ENCODE measurements at regions not wholly inside any gene's neighbourhood (a gene's known extent, or its start where the extent isn't known, plus 50 kb on each side); places are given as distances from the start of the nearest gene placed in this dataset.
"Not testable (repeated sequence)": the region's sequence is repeated elsewhere in the genome, so short reads cannot be mapped to it uniquely, and the experiment has no call there.

DNA sequence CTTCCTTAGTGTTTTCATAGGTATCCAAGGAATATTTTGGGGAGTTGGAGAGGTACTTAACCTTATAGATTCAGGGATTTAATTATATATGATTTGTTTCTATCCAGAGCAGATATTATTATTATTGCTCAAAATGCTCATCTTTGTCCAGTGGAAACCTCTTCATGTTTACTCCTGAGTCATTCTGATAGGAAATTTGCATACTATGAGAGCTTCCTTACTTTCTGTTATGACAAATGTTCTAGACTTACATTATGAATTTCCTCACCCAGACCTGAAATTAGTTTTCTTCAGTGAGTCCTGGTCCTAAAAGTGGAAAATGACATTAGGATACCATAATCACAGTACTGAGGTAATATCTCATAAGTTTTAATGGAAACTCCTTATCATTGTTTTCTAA is 57.5 kb upstream of the PLPPR5 start:
- DNase-seq, result no peak

DNA sequence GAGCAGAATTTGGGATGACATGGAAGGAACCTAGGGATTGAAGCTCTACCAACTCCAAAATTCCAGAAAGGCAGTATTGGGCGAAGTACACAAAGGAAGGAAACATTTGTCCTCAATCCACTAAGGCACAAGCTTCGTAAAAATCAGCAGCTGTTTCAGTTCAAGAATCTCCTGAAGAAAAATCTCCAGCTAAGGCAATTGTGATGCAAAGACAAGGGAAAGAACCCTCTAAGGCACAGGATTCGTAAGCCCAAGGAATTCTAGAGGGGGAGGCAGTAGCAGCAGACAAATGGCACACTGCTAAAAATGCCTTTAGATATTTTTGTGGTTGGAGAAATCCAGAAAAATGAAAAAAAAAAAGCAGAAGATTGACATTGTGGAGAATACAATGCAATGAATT is 64.5 kb upstream of the PLPPR5 start:
- no peak for DNase-seq

DNA sequence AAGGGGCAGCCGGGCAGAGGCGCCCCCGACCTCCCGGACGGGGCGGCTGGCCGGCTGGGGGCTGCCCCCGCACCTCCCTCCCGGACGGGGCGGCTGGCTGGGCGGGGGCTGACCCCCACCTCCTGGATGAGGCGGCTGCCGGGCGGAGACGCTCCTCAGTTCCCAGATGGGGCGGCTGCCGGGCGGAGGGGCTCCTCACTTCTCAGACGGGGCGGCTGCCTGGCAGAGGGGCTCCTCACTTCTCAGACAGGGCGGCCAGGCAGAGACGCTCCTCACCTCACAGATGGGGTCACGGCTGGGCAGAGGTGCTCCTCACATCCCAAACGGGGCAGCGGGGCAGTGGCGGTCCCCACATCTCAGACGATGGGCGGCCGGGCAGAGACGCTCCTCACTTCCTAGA is 73.9 kb upstream of the PLPPR5 start:
- not testable (repeated sequence) for DNase-seq

DNA sequence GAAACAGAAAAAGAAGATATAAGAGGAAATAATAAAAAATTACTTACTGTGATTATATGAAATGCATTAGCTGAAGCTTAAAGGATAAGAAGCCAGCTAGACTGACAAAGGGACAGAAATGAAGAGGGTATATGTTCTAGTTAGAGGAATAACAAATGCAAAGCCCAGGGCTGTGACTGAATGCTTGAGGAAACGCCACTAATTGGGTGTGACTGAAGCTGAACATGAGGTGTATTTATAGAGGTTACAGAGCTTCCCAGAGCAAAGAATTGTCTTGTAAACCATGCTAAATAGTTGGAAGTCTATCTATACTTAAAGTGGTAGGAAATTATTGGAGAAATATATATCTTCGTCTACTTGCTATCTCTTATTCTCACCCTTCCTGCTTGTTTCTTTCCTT is 77.7 kb upstream of the PLPPR5 start:
- no peak for DNase-seq

DNA sequence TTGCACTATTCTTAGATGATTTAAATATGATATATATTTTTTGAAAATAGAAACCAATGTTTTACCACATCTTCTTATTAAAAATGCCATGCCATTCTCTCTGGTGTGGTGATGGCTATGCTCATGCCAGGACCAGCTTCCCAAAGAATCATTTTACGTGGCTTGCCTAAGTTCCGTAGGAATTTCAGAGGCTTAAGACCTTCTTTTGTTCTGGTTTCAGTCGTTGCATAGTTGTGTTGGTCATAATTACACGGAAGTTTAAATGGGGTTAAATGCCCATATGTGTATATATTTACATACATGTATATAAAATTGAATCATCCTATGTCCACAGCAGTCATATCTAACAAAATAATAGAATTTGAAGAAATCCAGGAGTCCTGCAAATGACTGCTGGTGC is 78.7 kb upstream of the PLPPR5 start:
- DNase-seq, result no peak

DNA sequence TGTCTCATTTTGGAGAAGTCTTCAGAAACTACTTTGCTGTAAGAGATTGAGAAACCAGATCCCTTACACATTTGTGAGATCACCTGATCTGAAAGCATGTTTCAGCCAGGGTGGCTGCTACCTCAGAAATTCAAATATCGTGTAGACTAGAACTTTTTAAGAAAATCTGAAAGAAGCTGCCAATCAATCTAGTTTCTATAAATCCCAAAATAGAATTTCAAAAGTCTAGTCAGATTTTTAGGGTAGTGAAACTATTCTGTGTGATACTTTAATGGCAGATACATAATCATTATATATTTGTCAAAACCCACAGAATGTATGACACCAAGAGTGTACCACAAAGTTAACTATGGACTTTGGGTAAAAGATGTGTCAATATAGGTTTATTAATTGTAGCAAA is 79.9 kb upstream of the PLPPR5 start:
- DNase-seq, result no peak

DNA sequence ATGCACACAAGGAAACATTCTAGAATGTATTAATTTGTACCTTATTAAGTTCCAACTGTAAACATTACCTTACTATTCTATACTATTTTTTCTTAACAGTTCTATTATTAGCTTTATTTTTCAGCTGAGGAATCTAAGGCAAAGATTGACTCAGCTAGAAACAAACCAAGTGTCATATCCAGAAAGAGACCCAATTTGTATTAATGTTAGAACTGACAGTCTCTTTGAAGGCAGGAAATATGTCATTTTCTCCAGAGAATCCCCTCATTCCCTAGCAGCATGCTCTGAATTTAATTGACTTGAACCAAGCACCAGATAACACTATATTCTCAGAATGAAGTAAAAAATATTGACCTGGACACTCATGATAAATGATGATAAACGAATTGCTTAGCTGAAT is 81.4 kb upstream of the PLPPR5 start:
- DNase-seq, result no peak

DNA sequence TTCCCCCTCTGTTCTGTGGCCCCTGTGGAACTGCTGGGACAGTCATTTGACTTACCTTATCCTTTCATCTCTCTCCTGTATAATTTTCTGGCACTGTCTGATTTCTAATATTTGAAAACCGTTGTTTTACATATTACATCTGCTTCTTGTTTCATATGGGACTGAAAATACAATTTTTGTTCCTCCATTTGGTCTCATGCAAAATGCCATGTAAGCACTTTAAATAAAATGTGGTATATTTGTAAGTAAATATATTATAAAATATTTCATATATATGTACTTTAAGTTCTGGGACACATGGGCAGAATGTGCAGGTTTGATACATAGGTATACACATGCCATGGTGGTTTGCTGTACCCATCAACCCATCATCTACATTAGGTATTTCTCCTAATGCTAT is 93.9 kb upstream of the PLPPR5 start:
- DNase-seq, result no peak

DNA sequence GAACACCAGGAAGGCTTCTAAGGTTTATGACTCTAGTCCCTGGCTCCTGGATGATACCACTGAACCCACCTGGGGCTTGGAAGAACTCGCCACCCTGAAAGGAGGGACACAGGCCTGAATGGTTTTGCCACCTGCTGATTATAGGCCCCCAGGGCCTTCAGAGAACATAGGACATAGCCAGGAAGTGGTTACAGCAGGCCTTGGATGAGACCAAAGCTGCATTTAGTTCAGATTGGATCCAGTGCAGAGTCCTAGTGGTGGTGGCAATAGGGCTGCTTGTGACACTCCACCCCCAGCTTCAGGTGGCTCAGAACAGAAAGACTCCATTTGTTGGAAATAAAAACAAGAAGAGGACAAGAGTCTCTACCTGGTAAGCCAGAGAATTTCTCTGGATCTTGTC is 101.6 kb upstream of the PLPPR5 start:
- DNase-seq, result no peak

DNA sequence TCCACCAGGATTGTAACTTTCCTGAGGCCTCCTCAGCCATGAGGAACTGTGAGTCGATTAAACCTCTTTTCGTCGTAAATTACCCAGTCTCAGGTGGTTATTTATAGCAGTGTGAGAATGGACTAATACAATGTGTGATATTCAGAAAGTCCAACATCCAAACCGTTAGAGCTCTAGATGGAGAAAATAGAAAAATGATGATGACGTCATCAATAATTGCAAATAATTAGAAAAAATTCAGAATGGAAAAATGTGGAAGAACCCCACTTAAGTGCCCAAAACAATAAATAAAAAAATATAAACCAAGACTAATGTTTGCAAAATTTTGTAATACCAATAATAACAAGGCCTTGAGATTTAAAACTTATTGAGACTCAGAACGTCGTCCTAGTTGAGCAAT is 103.0 kb upstream of the PLPPR5 start:
- no peak for DNase-seq

DNA sequence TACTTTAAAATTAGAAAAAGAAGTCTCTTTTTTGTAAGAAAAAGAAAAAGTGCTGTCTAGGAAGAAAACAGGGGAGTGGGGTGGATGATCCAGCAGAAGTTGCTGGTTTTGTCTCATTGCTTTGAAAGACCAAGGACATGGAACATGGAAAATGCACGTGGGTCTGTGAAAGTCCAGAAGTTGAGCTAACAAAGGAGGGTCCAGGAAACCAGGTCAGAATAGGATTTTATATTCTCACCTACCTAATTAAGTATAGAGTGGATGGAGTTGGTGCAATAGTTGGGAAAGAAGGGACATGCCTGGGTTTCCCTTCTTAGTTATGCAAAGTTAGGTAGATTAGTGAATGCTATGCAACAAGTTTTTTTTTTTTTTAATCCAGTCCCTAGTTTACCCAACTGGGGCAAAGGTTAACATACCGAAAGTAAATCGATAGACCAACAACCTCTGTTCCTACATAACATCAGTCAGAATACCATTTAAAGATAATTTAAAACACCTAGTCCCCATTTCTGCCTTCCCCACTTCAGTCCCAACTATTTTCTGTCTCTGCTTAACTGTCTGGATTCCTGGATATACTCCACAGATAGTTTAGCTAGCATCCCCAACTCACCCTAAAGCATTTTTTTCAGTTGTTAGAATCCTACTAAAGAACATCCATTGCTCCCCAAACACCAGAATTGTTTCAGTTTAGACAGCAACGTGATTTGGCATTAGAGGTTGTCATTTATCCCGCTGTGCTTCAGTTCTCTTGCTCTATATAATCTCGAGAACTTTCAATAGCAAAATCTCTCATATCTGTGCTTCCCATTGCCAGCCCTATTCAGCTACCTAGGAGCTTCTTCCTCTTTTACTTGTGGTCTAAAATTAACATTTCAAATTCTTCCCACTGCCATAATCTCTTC is 105.7 kb upstream of the PLPPR5 start:
- no peak for DNase-seq

DNA sequence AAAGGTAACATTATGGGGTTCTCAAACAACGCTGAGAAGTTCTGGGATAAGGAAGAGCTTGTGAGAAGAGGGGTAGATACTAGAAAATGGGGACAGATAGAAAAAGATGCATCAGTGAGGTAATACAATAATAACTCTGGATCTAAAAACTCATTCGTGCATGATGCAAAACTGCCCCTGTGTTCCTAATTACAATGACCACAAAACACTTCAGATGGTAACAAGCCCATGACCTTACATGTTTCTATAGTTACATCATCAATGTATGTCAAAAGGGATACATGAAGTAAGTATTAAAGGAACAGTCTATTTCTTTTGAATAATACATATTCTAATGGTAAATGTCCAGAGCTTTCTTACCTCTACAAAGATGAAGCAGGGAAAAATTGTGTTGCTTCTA is 110.6 kb upstream of the PLPPR5 start:
- no peak for DNase-seq

DNA sequence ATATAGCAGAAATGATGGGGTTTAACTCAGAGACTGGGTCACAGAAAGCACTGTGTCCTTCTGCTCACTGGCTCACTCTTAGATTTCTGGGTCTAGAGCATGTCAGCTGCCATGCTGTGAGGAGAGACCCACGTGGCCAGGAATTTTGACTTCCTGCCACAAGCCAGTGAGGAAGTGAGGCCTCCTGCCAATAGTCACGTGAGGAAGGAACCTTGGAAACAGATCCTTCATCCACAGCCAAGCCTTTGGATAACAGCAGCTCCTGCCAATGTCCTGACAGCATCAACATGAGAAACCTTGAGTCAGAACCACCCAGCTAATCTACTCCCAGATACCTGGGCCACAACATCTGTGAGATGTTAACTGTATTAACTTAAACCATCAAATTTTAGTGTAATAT is 114.5 kb upstream of the PLPPR5 start:
- no peak for DNase-seq

DNA sequence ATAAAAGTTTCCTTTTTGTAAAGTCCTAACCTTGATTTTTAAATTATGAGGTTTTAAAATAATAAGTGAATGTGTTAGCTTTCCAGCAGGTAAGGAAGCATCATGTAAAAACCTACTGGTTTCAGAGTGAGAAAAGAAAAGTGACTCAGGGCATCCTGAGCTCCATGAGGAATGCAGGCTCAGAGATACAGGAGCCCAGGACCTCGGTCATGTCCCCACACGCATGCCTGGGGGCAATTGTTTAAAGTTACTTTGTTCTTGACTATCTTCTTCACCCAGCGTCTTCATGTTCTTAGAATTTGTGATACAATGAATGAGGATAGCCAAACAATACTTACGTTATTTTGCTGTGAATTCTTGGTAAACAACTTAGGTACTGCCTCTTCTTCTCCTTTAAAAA is 117.4 kb upstream of the PLPPR5 start:
- DNase-seq, result no peak

DNA sequence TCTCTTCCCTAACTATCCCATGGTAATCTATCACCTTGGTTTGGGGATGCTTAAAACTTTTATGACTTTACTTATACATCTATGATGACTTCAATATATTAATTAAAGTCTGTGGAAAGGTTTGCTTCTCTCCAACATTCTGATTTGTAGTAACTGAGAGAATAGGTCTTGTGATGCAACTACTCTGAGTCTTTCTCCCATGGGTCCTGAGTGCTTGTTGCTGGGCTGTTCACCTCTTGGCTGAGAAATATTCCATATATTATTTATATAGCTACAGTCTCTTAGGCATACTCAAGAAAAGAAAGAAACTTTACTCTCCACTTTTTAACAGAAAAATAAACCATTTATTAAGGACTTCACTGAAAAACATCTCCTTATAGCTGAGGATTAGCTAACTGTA is 119.3 kb upstream of the PLPPR5 start:
- no peak for DNase-seq

DNA sequence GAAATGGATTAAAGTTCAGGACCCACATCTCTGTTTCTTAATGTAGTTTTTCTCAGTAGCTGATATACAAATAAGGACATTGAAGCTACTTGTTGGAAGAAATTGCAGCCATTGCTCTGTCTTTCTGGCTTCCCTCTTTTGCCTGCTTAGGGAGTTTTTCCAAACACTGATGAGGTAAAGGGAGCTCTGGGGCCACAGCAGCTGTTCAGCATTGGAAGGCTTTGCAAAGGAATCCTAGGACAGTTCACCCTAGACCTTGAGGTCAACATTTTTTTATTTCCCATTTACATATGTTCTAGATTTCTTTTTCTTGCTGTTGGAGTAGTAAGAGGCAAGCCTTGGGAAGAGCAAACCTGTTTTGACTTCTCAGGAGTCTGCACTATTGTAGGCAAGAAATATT is 126.9 kb upstream of the PLPPR5 start:
- no peak for DNase-seq

DNA sequence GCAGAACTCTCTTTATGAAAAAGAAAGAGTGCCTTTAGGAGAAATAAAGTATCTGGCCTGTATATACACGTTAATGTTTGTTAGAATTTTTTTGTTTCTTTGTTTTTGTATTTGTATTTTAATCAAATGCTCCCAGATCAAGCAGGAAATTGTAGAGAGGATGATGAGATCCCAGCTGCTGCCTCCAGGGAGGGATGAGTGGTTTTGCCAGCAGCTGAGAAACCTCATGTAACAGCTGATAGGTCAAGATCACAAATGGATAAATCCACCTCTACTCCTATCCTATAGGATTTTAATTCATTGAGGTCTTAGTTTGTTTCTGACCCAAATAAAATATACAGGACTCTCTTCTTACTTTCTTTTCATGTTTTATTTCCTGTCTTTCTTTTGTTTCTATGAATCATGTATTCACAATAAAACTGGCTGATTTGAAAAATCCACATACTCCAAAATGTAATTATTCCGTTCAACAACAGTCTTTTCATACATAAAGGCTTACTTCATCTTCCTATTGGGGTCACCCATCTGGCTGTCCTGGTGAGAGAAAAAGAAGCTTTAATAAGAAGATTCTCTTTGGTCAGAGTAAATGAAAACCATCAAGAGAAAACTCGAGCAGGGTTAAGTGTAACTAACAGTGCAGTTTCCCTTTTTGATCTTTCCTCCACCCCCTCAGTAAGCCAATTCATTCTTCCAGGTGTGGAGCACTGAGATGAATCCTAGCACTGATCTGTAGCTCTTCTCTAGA is 129.3 kb upstream of the PLPPR5 start:
- no peak for DNase-seq

DNA sequence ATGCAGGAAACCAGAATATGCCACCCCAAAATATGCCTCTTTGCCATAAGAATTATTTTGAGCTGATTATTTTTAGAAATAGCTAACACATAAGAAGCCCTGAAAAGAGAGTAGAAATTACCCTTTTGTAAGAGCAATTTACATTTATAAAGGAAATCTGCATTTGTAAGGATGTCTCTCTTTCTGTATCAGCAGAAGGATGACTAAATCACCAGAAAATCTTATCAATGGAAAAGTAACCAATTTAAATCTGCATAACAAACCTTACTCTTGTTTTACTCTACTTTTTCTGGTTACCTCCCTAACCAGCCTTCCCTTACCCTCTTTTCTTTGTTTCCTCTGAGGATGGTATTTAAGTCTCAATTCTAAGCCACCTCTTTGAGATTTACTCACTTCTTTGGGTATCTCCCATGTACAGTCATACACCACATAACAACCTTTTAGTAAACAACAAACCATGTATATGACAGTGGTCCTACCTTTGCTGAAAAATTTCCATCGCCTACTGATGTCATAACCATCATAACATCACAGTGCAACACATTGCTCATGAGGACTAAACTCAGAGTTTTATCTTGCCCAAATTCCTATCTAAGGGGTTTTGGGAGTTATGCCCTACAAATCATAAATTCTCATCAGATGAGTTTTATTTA is 126.6 kb upstream of the PLPPR4 start:
- DNase-seq, result no peak

DNA sequence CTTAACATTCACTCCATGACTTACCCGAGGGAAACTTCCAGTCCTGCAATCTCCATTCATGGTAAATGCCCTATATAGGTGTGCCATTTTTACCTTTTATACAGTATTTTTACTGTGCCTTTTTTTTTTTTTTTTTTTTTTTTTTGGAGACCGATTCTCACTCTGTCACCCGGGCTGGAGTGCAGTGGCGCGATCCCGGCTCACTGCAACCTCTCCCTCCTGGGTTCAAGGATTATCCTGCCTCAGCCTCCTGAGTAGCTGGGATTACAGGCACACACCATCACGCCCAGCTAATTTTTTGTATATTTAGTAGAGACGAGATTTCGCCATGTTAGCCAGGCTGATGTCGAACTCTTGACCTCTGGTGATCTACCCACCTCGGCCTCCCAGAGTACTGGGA is 124.4 kb upstream of the PLPPR4 start:
- no peak for DNase-seq

DNA sequence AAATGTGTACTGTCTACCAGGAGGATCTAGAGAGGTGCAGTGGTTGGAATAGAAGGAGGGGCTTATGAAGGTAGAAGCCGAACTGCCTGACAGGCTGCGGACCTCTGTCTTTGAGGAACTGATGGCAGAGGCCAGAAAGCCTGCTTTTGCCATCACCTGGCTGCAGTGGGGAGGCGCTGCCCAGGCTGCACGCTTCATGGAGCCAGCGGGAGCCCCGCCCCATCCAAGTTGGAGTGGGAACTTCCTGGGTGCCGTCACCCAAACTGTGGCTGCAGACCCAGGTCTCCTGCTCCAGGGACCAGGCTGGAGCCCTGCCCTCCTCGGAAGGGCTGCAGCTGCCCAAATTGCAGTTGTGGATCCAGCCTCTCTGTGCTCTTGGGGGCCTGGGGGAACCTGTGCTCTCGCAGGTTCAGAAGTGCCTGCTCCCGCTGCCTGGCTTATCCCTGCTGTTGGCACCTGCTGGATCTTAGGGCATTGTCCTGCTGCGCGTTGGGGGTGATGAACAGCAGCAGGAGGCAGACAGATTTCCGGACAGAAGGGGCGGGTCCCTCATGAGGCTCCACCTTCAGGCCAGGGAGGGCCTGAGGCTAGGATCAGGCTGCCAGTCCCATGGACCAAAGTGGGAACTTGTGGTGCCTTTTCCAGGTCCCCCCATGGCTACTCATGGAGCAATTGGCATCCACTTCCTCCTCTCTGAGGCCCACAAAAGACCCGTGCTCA is 118.0 kb upstream of the PLPPR4 start:
- peak; percentile 89 for DNase-seq

DNA sequence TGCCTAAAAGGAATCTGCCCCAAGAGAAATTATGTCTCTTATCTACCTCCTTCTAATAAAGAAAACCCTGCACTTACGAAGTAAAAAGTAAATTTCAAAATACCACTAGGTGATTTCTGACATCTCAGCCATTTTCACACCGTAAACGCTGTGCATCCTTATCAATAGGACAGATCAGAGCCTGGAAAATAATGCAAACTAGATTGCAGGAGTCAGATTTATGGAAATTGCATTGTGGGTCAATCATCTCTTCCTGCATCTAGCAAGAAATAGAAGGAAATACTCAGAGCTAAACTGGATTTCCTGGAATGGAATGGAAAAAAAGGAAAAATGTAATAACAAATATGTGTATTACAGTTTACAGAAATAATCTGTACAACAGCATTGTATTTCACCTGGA is 114.3 kb upstream of the PLPPR4 start:
- DNase-seq, result no peak

DNA sequence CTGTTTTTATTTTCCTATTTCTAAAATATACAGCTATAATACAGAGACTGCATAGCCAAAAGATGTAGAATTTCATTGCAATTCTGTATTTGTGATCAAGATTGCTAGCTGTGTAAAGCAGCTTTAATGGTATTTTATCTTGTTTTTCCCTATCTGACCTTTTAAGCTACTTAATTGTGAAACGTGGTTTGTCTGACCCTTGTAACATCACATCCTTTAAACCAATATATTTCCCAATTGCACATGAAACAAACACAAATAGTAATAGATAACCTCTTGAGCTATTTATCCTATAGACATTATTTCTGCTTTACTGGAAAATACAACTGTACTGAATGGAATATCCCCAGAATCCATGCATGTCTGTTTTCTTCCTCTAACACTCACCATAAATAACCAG is 112.2 kb upstream of the PLPPR4 start:
- DNase-seq, result no peak

DNA sequence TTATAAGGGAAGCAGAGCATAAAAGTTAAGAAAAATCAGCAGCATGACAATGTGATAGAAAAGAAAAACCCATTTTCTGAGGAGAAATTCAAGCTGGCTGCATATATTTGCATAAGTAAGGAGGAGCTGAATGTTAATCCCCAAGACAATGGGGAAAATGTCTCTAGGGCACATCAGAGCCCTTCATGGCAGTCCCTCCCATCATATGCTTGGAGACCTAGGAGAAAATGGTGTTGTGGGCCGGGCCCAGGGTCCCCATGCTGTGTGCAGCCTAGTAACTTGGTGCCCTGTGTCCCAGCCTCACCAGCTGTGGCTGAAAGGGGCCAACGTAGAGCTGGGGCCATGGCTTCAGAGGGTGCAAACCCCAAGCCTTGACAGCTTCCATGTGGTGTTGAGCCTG is 100.6 kb upstream of the PLPPR4 start:
- no peak for DNase-seq
